AG09319 (cell line): ENCODE measurements at regions not wholly inside any gene's neighbourhood (a gene's known extent, or its start where the extent isn't known, plus 50 kb on each side); places are given as distances from the start of the nearest gene placed in this dataset.

Experiments used
- DNase-seq: peaks from one replicate; pipeline ENCODE4 v3.0.0-alpha.2; 2010; ENCODE audit warnings: low read depth; ENCODE audit errors: extremely low read depth
- CTCF ChIP-seq: IDR thresholded peaks from 2 replicates; pipeline ENCODE4 v1.5.1; 2011; ENCODE audit warnings: low read depth, mild to moderate bottlenecking, inconsistent platforms, low read length, moderate library complexity

GRCh38 chr11:128388206-128388815 lies 199.0 kb downstream of the ETS1 start:
- DNase-seq, result no peak
- TF ChIP-seq CTCF, result no peak

GRCh38 chr11:128379587-128380580 lies 207.5 kb downstream of the ETS1 start:
- no peak for DNase-seq
- TF ChIP-seq CTCF, result no peak

DNA sequence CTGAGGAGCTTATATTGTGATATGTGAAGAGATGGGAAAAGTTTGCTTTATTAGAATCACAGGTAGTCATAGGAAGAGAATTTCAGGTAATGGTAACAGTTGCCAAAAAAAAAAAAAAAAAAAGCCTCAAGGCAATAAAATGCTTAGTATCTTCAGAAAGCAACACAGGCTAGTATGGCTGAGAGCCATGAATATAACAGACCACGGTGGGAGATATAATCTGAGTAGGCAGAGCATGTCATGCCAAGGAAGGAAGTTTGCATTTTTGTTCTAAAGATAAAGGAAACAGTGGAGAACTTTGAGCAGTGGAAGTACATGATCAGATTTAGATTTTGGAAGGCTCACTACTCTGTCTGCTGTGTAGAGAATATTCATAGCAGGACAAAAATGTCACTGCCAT lies 211.4 kb downstream of the ETS1 start:
- TF ChIP-seq CTCF, result no peak
- no peak for DNase-seq

DNA sequence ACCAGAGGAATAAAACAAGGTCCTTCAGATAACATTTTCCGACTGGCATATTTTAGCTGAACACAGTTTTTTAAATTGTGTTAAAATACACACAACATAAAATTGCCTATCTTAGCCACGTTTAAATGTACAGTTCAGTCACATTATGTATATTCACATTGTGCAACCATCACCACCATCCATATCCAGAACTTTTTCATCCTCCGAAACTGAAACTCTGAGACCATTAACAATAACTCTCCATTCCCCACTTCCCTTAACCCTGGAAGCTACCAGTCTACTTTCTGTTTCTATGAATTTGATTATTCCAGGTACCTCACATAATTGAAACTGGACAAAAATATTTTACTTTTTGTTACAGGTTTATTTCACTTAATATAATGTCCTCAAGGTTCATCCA lies 213.3 kb downstream of the ETS1 start:
- no peak for TF ChIP-seq CTCF
- no peak for DNase-seq

- no peak for TF ChIP-seq CTCF
- no peak for DNase-seq
These were observed 214.4 kb downstream of the ETS1 start for GRCh38 chr11:128372977-128373376.

DNA sequence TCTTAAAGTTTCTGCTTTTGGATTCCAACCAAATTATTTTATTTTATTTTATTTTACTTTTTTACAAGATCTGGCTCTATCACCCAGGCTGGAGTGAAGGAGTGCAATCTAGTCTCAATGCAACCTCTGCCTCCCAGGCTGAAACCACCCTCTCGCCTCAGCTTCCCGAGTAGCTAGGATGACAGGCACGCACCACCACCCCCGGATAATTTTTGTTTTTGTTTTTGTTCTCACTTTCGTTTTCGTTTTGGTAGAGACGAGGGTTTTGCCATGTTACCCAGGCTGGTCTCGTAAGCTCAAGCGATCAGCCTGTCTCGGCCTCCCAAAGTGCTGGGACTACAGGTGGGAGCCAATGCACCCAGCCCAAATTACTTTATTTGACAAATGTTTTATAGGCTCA lies 219.8 kb downstream of the ETS1 start:
- no peak for TF ChIP-seq CTCF

DNA sequence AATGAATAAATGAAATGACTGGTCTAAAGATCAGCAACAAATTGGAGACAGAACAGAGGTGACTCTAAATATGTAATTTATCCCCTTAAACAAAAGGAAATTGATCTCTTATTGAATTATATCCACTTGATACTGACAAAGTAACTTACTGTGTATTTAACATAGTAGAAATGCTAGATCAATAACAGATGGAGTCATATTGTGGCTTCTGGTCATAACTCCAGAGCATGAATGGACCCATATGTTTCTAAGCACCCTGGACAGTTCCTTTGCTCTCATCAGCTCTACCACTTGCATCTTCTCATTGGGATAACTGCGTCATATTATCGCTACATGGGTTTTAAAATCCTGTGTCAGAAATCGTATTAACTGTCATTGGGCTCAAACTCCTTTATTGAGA lies 222.3 kb downstream of the ETS1 start:
- peak; percentile 70 for DNase-seq
- TF ChIP-seq CTCF, result no peak

More for the DNA sequence above, 219.8 kb downstream of the ETS1 start:
- DNase-seq, result no peak
